CD1c-positive myeloid dendritic cell (primary cell): ENCODE measurements at regions not wholly inside any gene's neighbourhood (a gene's known extent, or its start where the extent isn't known, plus 50 kb on each side); places are given as distances from the start of the nearest gene placed in this dataset.
"Not testable (repeated sequence)": the region's sequence is repeated elsewhere in the genome, so short reads cannot be mapped to it uniquely, and the experiment has no call there.

Experiments
- DNase-seq: peaks from one replicate; pipeline ENCODE4 v3.0.0-alpha.2; 2016; ENCODE audit errors: extremely low spot score

DNA sequence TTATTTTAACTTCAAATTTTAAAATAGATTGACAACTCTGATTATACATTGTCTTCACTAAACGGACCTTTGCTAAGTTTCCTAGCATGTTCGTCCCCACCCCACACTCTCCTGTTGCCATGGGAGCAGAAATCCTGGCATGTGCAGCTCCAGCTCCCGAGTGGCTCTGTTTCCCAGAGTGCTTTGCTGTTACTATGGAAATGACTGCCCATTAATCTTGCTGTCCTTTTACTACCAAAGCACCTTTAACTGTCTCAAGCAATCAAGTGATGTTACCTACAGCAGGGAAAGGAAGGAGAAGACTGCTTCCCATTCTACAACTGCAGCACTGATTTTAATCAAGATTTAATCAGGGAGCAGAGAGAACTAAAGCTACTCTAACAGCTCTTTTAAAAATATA, 212.0 kb upstream of the KIF2A start:
- DNase-seq, result no peak

DNA sequence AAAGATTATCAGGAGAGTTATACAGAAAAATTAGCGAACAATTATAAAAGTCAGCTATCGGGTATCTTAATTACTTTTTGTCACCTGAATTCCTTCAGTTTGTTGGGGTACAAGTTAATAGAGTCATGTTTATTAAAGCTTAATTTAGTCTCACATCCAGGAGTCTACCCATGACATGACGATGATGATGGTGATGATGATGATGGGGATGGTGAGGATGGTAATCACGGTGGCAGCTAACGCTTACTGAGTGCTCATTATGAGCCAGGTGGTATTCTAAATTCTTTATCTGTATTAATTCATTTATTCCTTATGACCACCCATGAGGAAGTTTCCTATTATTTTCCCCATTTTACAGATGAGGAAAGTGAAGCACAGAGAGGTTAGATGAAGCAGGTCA, 208.6 kb upstream of the KIF2A start:
- no peak for DNase-seq

DNA sequence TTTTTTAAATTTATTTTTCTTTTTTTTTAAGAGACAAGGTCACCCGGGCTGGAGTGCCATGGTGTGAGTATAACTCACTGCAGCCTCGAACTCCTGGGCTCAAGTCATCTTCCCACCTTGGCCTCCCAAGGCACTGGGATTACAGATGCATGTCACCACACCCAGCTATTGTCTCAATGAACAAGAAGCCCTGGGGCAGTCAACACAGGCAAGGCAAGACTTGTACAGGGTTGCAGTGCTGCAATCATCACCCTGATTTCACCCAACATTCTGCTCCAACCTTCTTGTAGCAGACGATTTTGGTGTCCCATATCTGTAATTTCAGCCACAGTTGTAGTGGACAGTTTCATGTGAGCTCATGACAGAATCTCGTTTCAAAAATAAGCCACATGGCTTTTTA, 205.8 kb upstream of the KIF2A start:
- no peak for DNase-seq

DNA sequence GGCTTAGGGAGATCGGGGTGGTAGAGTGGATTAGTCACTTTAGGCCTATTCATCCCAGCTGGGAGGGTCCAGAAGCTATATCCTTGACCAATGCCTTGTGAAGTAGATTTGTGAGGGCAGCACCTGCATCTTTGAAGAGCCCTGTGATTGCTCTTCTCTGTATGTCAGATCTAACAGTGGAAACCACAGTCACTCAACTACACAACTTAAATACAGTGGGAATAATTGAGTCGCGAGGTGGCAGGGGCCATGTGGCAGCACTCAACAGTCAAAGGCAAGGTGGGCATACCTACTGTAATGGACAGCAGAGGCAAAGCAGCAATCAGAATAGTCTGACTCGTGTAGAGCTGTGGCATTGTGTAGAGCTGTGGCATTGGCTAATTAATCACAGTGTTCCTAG, 202.1 kb upstream of the KIF2A start:
- not testable (repeated sequence) for DNase-seq

DNA sequence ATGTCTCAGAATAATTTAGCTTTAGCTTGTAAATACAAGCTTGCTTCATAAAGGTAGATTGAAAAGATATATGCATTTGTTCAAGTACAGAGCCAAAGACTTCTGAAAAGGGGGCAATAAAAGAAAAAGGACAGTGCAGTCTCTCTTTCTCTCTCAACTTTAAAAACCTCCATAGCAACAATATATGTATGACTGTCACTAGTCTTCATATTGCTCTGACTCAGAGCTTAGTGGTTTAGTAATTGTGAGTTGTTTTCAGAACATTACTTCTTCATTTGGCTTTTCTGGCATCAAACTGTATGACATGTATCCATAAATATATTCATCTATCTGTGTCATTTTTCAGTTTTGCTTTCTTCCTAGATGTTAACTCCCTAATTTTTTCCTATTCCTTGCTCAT, 194.6 kb upstream of the KIF2A start:
- no peak for DNase-seq

DNA sequence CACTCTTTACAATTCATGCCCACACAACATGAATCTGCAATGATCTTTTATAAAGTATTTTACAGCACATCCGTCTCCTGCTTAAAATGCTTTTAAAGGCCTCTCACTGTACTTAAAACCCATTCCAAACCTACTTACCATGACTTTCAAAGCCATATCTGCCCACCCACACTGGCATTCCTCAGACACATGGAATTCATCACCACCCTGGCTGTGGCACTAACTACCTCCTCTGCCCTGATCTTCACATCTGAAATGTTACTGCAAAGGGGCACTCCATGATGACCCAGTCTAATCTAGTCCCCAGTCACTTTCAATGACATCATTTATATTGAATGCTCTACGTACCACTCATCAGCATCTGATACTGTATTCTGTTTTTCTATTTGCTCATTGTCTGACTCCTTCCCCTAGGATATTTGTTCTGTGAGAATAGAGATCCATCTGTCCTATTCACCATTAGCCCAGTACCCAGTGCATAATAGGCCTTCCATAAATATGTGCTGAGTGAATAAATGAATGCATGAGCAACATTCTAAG, 193.2 kb upstream of the KIF2A start:
- DNase-seq, result no peak

DNA sequence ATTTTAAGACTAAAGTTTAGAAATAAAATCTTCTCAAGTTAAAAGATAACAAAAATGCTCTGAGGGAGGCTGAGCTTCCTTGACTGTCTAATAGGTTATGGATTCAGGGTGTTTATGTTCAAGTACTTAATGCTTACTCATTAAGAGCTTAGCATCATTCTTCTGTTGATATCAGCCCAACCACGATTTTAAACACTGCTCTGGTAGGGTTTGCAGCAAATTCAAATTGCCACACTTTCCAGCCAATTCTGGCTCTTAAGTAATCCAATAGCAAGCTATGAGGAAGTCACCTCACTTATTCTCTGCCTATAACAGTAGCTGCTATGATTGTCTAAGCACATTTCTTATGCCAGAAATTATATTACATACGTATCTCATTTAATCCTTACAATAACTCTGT, 191.0 kb upstream of the KIF2A start:
- DNase-seq, result no peak

DNA sequence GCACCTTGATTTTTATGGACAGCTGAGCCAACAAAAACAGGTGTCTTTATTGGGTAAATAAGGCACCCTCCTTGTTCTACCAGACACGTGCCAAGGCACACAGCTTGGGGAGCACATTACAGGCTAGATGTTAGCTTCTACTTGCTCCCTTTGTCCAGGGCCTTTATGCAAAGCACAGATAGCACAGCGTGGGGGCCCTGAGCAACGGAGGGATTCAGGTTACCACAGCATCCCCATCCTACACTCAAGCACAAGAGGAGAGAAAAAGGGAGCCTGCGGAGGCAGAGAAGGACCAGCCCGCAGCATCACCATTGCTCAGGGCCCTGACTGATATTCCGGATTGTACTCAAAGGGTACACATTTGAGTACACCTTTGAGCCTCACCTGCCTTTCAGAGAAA, 181.7 kb upstream of the KIF2A start:
- DNase-seq, result no peak

DNA sequence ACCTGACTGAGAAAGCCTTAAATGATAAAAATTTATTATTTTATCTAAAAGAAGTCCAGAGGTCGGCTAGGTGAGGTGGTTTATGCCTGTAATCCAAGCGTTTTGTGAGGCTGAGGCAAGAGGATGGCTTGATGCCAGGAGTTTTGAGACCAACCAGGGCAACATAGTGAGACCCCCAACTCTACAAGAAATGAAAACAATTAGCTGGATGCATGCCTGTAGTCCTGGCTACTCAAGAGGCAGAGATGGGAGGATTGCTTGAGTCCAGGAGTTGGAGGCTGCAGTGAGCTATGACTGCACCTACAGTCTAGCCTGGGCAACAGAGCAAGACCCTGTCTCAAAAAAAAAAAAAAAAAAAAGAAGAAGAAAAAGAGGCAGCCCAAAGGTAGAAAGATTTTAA, 179.9 kb upstream of the KIF2A start:
- no peak for DNase-seq

DNA sequence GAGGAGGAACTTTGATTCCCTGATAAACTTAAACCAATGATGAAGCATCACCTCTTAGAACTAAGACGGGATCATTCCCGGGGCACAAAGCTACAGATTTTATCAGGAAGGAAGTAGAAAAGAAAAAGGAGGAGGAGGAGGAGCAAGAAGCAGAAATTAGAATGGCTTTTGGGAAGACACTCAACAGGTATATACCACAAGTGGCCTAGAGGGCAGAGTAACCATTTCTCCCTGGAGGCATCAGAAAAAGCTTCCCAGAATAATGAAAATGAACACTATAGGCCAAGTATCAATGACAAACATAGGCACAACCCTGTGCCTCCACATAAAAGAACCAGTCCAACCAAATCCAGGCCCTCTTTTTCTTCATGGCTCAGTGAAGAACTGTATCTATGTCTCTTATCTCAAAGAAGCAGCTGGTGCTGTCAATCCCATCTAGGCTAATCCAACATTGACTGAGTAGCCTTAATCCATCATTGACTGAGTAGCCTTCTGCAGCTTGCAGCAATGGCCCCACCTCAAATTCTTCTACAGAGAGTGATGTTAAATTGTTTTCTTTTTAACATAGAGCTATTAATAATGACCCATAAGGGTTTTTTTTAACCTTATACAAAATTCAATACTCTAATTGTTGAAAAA, 178.8 kb upstream of the KIF2A start:
- DNase-seq, result no peak

DNA sequence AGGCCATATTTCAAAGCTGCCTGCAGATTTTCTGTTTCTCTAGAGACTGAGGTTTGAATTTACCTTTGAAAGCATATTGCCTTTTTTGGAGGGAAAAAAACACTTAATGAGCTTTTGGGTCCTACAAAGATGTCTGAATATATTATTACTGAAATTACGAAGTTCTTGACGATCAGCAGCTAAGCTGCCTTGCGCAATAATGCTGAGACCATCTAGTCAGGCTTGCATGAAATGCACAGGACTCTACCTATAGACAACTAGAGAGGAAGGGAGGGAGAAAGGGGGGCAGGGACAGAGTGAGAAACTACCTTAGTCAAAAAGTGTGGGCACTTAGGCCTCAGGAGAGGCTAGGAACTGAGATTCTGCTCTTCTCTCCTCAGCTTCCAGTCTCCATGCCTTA, 175.9 kb upstream of the KIF2A start:
- no peak for DNase-seq

DNA sequence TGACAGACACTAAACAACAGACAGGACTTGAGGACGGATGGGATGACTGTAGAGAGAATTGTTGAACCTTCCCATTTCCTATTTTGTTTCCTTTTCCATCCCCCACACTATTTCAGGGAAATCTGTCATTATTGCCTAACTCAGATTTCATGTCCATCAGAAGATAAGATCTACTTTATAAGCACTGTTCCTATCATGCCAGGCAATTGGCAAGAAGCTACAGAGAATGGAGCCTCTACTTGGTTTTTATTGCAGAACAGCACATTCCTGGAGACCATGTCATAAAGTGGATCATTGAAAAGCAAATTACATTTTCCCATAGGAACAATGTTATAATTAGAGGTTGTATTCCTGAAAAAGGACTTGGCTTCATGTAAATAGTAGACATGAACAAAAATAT, 173.7 kb upstream of the KIF2A start:
- no peak for DNase-seq

DNA sequence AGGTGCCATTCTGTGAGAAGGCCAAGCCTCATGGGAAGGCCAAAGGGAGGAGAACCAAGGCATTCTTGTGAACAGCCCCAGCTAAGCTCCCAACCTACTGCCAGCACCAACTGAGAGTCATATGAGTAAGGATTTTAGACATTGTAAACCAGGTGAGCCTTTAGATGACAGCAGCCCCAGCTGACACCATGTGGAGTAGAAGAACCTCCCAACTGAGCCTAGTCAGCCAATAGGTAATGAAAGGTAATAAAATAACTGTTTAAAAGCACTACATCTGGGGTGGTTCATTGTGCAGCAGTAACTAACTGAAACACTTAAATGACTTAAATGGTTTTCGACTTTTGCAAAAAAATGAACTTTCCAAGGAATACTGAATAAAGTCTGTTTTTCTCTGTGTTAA, 172.6 kb upstream of the KIF2A start:
- no peak for DNase-seq

DNA sequence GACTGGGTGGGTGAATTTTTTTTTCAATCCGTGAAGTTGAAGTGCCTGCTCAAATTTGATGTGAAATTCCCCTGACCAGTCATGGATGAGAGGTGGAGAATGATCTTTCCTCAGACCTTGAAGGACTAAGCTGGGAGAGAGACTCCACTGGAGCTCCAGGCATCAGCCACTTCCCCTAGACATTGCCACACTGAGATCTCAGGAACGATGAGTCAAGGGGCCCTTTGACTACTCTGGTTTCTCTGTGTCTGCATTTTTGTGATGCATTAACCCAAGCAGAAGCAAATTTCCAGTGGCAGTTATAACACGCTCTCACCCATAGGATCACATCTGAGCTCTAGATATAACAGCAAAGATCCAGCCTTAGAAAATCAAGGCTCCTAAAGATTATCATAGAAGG, 171.2 kb upstream of the KIF2A start:
- no peak for DNase-seq

DNA sequence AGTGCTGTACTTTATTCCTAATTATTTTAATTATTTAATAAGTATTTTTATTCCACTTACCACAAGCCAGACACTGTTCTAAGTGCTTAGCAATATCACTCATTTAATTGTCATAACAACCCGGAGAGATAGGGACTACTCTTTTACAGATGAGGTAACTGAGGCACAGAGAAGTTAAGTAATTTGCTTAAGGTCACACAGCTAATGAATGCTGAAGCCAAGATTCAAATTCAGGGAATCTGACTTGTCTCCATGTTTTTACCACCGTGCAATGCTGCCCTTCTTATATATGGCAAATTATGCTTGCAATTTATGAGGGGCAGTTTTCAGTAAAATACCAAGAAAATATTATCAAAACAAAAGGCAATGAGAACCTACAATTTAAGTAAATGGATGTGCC, 168.4 kb upstream of the KIF2A start:
- no peak for DNase-seq

DNA sequence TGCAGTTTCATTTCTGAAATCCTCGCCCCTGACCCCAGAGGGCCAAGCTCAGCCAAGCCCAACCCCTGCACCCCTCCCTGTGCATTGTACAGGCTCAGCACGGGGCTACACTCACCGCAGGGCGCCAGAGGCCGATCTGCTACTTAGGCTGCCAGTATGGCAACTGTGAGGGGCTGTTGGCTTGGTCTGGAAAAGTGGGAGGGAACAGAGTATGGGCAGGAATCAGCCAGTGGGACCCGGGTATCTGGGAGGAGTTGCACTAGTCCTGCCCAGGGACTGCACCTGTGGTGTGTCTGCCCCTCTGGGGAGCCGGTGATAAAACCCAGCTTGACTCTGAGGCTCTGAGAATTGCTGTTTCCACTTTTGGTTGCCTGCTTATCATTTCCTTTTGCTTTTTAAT, 167.4 kb upstream of the KIF2A start:
- no peak for DNase-seq

DNA sequence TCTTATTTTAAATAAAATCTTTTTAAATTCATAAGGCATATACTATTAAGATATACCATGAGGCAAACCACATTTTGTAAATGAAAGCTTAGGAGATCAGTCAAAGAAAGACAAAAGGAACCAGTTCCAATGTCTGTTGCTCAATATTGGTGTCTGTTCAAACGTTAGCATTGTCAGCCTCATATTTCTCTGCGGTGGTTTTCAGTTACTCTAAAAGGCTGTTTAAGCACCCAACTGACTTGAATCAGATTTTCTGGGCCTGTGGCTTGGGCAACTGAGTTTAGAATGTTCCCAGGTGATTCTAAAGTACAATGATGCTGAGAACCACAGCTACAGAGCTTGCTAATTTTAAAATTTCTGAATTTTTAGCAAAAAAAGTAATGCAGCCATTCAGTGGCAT, 166.3 kb upstream of the KIF2A start:
- no peak for DNase-seq

DNA sequence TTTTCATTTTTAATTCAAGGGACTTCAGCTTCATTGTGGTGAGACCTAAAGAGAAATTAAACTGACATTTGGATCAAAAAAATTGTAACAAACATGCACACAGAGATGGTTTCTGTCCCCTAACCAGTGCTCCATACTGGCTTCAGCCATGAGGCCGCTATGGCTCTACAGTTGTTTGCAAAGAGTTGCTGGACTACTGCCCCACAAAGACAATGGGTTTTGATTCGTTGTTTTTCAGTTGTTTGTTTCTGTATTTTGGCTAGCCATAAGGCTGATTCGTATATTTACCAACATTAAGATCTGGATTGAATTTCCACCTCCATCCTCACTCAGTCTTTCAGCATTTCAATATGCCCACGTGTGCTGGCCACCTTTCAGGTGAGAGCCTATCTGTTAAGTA, 163.7 kb upstream of the KIF2A start:
- DNase-seq, result no peak

DNA sequence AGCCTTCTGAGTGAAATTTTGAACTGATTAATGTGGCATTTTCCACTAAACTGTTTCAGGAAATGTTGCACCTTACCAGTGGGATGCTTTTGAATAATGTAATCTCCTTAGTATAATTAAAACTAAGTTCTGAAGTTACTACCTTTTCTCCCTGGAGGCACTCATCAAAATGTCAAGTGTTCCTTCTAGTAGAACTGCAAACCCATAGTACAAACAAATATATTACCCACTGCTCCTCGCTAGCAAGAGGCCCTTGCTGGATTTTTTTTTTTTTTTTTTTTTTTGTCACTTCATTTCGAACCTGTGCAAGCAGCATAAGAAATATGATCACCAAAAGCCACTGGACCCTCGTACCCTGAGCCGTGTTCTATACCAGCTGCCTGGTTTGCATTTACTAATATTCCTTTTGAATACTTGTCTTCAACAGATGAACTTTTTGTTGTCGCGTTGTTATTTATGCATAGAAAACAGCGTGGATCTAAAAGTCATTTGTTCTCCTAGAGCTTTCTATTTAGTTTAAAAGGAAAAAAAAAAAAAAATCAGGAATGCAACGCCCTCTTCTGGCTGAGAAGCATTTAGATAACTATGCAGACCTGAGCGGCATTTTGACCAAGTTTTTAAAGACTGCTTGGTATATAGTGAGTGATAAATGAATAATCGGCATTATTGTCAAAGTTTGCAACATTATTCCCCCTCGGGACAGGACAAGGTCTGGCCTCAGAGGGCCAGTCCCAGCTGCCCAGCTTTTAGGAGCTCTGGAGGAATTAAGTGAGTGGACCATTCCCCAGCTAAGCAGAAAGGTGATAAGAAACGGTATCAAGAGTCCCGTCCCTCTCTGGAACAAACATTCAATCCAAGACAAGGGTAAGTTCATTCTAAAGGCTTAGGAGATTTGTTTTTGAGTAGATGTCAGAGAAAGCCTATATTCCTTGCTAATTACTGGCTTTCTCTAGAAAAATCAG, 162.5 kb upstream of the KIF2A start:
- DNase-seq, result peak; percentile 14

DNA sequence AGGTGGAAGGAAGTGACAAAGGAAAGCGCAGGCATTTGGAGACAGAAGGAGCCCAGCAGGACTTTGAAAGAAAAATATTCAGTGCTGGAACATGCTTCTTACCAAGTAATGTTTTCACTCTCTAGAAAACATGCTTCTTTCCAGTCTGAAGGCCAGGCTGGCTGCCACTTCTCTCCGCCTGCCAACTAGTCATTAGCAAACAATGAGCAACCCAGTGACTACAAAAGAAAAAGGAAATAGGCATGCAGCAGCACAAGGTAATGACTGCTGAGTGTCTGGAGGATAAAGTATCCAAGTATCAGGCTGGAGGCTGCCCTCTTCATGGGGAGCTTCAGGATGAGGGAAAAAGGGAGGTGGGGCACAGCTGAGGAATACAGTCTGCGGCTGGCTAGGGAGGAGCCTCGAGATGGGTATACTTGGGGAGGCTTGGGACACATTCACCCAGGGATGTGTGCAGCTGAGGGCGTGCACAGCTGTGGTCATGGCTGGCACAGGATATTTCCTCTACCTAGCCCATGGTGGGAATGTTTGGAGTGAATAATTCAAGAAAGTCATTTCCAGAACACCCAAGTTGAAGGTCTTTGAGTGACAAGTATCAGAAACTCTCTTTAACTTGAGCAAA, 161.5 kb upstream of the KIF2A start:
- no peak for DNase-seq

DNA sequence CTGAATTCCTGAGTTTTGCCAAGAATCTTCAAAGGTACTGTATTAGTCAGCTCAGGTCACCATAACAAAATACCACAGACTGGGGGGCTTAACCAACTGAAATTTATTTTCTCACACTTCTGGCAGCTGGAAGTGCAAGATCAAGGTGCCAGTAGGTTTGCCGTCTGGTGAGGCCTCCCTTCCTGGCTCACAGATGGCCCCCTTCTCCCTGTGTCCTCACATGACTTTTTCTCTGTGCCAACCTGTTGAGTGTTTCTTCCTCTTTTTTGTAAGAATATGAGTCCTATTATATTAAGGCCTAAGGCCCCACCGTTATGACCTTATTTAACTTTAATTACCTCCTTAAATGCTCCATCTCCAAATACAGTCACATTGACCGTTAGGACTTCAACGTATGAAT, 156.1 kb upstream of the KIF2A start:
- no peak for DNase-seq

DNA sequence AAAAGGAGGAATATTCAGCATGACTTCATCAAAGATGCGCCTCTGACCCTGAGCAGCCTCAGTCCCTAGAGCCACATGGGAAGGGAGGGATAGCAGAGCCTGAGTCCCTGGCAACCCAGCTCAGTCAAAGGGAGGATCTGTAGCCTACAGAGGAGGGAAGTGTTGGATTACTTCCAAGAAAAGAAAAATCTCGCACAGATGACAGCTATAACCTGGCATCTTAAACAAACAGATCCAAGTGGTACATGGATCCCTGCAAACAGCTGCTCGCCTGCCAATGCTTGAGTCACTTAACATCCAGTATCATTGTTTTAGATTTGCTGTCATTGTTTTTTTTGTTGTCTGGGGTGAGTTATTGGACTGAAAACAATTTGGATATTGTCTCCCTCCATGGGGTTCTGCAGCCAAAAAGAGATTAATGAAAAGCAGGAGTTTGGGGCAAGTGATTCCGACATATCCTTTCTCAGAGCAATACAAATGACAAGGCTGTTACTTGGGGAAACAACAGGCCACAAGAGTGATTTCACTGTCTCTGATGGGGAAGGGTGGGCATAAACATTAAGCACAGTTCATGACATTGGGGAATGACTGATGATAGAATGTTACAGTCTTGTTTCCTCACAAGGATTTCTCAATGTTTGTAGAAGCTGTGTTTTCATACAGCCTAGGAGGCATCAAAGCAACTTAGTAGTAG, 153.5 kb upstream of the KIF2A start:
- no peak for DNase-seq
